Stimulated activated CD4-positive, alpha-beta T cell treated with anti-CD3 and anti-CD28 coated beads, Interleukin-4, amount 100 ng/mL, for 1 hour (primary cell): ENCODE measurements at regions not wholly inside any gene's neighbourhood (a gene's known extent, or its start where the extent isn't known, plus 50 kb on each side); places are given as distances from the start of the nearest gene placed in this dataset.

ENCODE experiments used
- DNase-seq: peaks from one replicate; pipeline ENCODE4 v3.0.0-alpha.2; 2020

DNA sequence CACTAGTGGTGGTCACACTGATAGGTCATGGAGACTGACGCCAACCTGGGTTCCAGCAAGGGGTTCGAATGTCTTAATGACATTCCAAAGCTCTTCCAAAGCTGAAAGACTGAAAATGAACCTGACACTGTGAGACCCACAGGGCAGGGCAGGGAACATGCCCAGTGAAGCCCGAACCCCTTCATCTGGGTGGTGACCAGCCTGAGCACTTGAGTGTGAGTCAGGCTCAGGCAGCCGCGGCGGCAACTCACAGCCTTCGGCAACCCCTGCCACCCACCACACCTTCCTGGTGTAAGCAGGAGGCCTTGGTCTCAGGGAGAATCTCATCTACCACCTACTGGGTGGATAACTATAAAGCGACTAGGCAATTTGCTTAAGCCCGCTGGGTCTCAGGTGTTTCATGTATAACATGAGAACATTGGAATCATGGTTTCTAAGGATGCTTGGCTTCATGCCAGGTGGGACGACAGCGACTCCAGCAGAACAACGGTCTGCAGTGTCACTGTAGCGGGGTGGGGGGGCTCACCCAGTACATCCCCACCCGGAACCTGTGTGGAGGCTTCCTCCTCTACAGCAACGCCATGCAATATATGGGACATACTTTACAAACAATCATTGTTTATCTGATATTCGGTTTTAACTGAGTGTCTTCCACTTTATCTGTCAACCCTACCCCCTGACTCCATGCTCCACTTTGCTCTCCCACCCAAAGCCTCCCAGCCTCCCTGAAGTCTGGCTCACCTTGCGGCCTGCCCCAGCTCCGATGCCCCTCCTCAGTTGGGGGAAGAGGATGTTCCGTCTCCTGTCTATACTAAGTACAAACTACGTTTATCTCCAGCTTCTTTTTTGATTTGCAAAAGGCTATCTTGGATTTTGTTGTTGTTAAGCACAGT is 125.0 kb upstream of the MEF2A start:
- DNase-seq = no peak

DNA sequence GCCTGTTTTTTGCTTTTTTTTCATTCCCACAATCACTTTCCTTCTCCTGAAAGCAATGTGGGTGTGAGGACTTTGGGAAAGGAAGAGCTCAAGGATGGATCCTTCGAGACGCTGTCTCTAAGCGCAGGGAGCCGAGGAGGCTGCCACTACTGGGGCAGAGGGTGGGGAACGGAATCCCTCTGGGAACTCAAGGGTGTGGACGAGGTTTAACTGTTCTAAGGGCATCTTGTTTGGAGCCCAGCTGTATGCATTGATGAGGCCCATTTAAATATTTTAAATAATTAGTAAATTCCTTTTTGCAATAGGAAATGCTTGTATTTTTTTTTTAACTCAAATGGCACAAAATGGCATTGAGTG is 124.4 kb upstream of the MEF2A start:
- DNase-seq = no peak

DNA sequence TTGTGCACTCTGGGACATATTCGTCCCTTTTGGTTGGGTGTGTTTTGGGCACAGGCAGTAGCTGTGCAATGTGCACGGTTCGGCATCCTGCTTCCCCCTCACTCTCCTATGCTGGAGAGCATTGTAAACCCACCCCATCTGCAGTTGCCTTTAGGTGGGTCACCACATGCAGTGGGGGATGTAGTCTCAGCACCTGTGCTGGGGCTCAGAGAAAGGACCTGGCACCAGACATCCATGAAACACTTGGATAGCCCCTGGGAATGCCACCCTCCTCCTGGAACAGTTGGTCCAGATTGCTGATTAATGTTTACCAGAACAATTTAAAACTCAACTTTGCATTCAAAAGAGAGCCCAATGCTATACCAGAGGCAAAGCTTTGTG is 123.9 kb upstream of the MEF2A start:
- DNase-seq = no peak

DNA sequence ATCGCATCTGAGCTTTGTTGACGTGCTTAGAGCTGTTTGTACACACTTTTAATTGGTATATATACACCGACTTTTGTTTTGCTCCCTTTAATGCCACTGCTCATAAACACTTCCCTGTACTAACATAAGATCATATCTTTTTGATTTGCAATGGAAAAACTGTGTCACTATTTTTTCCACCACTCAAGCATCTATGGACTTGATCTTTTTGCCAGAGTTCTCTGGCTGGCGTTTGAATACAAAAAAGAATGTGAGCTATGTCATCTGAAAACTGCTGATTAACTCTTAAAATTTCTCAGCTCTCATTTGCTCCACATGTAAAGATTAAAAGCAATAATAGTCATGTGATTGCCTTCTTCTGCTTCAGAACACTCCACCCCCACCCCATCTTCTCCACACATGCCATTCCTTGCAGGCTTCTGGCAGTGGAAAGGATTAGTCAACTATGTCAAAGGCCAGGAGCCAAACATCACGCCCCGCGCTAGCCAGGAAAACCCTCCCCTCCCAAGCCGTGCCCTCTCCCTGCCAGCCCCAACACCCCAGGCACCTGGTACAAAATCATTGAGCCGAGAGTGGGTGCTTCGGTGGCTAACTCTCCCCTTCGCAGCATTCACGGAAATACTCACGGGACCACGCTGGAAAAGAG is 123.4 kb upstream of the MEF2A start:
- DNase-seq = no peak

DNA sequence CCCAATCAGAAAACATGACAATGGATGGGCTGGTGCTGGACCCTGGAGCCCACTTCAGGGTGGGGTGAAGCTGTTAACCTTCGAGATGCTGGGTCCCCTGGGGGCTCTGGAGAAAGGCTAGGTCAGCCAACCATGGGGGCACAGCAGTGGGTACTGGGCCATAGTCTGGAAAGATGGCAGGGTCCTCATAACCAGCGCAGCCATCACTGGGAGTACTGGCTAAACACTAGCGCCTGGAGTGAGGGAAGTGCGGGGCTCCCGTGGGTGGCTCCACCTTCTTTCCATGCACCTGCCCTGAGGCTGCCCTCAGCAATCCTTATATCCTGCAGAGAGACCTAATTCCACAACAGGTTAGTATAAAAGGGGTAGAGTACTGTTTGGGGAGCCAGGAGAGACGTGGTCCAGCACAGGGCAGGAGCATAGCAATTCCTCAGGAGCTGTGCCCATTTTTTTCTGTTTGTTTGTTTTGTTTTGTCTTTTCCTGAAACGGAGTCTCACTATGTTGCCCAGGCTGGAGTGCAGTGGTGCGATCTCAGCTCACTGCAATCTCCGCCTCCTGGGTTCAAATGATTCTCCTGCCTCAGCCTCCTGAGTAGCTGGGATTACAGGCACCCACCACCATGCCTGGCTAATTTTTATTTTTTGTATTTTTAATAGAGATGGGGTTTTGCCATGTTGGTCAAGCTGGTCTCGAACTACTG is 122.6 kb upstream of the MEF2A start:
- no peak for DNase-seq

DNA sequence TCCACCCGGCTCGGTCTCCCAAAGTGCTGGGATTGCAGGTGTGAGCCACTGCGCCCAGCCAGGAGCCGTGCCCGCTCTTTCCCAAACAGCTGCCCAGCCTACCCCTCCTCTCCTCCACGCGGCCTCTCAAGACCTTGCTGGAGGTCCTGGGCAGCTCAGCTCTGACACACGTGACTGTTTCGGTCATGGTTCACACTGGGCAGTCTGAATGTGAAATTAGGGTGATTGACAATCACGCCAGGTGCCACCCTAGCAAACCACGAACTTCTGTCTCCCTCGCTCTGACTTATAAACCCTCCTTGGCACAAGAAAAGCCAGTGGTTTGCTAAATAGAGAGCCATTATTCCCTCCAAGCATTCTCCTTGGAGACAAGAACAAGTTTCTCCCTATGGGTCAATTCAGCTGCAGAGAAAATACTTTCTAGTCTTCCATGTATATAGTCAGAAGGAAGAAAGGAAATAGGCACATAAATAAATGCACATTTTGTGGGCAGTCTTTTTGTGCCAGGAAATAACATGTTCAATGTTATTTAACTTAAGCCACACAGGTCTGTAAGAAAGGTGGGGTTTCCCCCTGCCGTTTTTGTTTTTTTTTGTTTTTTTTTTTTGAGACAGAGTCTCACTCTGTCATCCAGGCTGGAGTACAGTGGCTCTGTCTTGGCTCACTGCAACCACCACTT is 121.9 kb upstream of the MEF2A start:
- DNase-seq = no peak

DNA sequence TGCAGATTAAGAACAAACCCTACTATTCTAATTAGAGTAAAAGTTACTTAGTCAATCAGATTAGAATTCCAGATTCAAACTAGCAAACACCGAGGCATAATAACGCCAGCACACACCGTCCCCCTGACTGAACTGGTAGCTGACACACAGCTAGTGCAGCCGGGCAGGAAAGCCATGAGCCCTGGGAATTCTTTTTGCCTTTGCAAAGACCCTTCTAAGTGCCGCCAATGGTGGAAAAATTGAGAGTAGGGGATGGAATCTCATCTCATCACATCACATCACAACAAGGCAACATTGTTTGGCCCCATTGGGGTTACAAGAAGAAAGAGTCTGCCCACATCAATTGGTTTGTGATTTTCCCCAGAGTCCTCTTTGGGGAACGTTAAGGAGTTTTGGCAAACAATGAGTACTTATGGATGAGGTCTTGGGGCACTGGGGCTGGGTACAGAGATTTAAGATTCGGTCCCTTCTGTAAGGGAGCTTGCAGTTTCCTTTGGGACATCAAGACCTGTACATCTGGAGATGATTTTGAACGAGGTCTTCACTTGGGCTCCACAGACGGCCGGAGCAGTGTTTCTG is 120.4 kb upstream of the MEF2A start:
- no peak for DNase-seq

DNA sequence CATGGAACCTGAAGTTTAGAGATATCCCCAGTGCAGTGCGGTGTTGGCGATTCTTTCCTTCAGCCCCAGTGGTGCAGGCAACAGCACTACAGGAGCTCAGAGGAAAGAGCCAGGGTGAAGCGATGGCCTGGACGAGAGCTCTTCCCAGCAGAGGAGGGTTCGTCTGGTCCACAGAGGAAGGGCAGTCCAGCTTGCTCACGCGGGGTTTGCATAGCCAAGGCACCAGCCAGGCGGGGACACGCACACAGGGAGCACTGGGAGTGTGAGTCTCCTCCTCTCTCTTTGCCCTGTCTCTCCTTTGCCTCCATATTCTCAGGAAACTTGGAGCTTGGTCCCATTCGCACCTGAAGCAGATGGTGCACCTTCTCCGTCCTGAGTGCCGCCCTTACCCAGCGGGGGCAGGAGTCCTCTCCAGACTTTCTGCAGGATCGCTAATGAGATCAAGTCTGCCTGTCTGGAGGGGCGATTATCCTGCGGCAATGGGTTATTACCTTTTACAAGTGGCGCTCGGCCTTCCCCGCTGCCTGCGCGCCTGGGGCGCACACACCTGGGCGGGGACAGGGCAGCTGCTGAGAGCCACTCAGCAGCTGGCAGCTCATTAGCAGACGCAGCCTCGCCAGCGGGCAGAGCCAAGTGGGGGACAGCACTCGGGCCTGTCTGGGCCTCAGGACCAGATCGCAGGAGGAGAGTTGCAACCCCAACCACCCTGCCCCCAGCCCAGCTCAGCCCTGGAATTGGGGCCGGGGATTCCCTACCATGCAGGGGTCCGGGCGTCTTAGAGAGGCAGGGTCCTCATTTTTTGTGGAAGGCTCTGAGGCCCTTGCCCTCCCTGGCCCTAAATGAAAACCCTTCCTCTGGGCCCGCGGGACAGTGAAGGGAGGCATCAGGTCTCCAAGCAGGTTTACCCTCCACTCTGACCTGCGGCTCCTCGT is 119.0 kb upstream of the MEF2A start:
- no peak for DNase-seq

DNA sequence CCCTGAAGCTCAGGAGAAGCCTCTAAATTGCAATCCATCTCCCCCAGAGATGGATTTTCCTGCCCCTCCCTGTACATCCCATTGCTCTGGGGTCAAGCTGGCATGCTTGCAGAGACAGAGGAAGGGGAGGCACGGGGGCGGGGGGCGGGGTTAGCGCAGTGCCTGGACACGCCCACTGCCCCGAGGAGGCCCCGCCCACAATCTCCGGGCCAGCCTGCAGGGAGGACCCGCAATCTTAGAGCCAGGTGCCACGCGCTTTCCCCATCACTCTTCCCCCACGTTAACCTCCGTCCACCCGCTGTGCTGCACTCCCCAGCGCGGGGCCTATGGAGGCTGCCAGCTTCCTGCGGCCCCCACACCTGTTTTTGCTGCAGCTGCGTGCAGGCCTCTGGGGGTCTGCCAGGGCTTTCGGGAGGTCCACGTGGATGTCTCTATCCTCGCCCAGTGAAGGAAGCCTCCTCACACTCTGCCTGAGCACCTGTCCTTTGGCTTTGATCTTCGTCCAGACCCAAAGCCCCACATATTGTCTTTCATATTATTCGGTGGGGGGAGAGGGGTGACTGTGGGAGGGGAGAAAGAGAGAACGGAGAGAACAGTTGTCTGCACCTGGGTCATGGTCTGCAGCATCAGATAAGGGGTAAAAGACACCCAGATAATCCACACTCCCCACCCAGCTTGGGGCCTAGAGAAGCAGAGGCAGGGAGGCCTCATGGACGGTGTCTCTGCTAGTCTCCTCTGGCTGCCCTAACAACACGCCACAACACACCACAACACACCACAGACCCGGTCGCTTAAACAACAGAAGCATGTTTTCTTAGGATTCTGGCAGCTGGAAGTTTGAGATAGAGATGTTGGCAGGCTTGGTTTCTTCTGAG is 118.0 kb upstream of the MEF2A start:
- no peak for DNase-seq

DNA sequence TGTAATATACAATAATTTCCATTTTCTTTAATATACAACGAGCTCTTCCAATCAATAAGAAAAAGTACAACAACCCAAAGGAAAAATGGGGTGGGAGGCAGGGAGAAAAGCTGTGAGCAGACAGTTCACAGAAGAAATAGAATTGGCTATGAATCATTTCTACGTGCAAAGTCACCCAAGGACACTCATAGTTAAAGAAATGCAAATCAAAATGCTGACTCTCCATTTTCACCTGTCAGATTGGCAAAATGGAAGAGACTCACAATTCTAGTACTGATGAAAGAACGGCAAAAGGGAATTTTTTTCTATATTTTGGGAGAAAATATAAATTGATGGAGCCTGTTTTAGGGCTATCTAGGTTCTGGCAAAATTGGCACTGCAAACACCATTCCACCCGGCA is 116.3 kb upstream of the MEF2A start:
- no peak for DNase-seq

DNA sequence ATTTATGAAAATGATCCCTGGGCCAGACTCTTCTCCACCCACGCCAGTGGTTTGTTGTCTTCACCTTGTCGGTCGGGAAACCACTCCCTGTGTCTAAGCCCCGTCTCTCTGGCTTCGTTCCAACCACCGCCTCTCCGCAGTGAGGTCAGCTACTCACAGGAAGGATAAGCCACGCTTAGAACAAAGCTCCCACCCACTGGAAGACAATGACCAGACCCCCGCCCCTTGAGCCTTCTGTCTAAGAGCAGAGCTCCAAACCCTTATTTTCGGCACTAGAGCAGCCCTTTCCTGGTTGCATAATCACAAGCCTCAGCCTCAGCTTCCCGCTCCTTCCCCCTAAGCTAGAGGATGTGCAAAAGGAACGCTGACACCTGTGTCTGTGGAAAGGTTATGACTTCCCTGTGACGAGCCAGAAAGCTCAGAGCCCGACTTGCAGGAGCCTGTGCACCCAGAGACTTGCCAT is 114.9 kb upstream of the MEF2A start:
- peak; percentile 61 for DNase-seq

DNA sequence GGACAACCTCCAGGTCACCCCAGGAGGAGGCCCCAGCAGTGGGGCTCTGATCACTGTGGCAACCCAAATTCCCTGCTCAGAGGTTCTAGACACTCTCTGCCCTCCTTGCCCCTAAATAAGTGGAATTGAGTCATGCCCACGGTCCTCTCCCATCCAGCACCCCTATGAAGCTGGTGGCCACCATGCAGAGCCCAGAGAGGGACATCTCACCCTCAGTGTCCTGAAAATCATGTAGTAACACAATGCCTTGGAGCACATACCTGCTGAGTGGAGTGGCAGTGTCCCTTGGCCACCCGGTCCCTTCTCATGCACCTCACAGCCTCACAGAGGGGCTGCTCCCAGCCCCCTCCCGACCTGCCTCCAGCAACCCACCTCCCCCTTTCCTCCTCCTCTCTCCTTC is 114.3 kb upstream of the MEF2A start:
- no peak for DNase-seq

DNA sequence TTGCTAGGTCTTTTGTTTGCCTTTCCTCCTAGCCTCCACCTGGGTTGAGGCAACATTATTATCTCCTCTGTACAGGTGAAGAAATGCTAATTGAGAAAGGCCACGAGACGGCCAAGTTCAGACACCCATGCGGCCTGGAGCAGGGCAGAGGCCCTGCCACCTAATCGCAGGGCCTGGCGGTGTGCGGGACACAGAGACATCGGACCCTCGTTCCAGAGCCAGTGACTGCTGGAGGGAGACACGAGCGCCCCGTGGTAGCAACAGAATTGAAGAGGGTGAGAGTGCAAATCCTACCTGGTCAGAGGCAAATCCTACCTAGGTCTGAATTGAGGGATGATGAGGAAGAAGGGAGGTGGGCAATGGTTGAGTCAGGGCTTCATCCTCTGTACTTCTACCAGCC is 113.8 kb upstream of the MEF2A start:
- DNase-seq = no peak

DNA sequence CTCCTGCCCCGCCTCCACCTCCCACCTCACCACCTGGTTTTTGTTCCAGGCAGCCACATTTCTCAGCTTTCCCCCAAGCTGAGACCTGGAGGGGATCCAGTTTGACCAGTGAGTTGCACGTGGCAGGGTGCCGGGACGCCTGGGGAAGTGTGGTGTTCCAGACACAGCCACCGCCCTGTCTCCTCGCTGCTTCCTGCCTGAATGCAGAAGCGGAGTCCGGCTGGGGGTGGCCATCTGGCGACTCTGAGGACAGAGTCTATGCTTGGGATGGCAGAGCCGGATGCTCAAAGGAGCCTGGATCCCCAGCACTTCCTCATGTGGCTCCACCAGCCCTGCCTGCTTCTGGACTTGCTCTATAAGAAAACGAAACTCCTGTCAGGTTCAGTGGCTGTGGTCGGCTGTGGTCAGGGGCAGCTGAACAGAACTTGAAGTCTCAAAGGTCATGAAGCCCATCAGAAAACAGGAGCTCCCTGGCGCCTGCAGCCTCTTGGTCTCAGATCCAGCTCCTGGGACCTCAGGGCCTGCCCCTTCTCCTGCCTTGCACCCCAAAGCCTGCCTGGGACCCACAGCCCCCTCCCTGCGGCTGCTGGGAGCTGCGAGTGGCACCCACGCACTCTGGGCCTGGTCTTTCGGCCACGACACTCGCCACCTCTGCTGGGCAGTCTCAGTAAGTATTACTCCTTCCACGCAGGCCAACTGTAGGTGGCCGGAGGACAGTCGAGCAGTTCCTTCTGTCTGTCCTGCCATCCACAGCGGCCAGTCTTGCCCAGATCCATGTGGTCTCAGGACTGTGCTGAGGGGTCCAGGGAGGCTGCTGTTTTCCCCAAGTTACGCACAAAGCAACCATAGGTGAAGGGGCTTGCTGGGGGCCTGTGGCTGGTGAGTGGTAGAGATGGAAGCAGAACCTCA is 112.8 kb upstream of the MEF2A start:
- DNase-seq = no peak

DNA sequence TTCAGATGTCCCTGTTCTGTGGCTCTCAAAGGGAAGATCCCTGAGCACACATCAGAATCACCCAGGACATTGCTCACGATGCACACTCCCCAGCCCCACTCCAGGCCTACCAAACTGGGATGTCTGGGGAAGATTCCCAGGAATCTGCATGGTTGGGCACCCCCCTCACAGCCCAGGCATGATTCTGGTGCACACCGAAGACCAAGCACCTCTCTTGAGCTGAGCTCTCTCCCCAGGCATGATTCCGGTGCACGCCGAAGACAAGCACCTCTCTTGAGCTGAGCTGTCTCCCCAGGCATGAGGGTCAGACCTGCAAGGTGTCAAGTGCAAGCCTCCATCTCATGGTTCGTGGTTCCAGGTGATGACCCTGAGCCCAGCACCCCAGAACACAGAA is 112.2 kb upstream of the MEF2A start:
- DNase-seq = no peak

DNA sequence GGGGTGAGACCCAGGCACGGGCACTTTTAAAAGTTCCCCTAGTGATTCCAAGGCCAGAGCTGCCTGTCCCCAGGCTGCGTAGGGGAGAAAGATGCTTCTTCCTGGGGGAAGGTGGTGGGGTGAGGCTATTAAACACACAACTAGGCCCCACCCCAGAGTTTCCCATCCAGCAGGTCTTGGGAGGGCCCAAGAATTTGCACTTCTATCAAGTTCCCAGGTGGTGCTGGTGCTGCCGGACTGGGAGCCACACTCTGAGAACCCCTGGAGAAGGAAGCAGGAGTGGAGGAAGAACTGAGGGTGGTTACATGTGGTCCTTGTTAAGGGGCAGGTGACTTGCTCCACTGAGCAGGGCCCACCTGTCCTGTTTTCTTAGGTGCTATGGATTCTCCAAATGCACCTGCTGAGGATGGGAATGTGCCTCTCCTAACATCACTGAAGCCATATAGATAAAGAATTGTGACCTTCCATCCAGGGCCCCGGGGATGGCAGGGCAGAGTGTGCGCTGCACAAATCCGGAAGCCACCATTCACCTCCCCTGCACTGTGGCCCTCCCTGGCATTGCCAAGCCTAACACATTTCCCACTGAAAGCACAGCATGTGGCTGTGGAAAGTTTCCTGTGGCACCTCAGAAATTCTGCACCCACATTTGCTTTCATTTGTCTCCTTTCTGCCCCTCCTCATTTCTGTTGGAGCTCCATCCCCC is 111.5 kb upstream of the MEF2A start:
- no peak for DNase-seq

DNA sequence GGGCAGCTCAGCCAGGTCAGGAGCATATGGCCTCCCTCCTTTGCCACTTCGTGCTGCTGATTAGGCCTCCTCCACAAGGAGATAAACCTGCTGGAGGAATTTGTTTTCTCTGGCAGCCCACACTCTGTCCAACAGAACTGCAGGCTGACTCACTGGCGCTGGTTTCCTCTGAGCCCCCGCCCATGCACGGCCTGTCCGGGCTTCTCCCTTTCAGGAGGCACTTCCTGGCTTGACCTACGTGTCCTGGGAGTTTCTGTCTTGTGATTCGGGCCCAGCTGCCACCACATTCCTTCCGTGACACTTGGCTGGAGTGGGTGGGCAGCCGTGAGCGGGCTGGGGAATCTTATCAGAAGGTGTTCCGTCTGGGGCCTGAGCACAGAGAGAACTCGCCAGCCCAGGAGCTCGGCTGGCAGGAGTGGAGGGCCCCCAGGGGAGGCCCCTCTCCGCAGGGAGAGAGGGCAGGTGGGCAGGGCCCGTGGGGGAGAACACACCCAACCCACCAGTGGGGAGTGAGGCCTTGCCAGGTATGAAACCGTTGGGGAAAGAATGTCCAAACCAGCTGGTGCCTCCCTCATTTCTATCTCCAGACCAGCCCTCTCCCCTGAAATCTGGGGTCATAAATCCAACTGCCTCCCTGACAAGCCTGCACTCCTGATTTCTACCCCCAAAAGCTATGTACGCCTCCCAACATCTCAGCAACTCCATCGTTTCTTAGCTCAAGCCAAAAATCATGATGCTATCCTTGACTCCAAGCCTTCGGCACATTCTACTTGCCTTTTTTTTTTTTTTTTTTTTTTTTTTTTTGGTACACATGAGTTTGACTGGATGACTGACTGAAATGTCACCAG is 110.6 kb upstream of the MEF2A start:
- DNase-seq = no peak

DNA sequence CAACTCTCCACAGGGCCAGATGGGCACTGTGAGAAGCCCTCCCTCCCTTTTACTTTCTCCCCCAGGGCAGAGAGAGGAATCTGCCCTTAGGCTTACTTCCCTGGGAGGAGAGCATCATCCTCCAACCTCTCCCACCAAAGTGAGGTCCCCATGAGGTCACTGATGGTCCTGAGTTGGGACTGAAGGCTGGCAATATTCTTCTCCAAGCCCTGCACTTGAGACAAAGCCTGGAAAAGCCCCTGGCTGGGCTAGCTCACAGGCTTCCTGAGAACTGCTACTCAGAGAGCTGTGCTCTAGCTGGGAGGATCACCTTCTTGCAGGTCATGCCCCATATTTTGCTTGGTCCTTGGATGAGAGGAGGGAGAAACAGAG is 110.0 kb upstream of the MEF2A start:
- DNase-seq = no peak
